DOHH2 (cell line): ENCODE measurements at regions not wholly inside any gene's neighbourhood (a gene's known extent, or its start where the extent isn't known, plus 50 kb on each side); places are given as distances from the start of the nearest gene placed in this dataset.

ENCODE experiments used
- EZH2phosphoT487 ChIP-seq: fragments of 200-600 bp; sonication (generic); IDR thresholded peaks from 2 replicates; pipeline ENCODE4 v1.6.1; 2017; ENCODE audit warnings: borderline replicate concordance, mild to moderate bottlenecking, antibody characterized with exemption, low read length, moderate library complexity, mixed read lengths
- TF ChIP-seq, protein P1 (sequence below): fragments of 200-600 bp; sonication (generic); IDR thresholded peaks from one replicate; pipeline ENCODE4 v1.5.1; 2014; ENCODE audit warnings: antibody characterized with exemption, mild to moderate bottlenecking, low read depth, low read length; ENCODE audit not compliant: poor library complexity, severe bottlenecking

DNA sequence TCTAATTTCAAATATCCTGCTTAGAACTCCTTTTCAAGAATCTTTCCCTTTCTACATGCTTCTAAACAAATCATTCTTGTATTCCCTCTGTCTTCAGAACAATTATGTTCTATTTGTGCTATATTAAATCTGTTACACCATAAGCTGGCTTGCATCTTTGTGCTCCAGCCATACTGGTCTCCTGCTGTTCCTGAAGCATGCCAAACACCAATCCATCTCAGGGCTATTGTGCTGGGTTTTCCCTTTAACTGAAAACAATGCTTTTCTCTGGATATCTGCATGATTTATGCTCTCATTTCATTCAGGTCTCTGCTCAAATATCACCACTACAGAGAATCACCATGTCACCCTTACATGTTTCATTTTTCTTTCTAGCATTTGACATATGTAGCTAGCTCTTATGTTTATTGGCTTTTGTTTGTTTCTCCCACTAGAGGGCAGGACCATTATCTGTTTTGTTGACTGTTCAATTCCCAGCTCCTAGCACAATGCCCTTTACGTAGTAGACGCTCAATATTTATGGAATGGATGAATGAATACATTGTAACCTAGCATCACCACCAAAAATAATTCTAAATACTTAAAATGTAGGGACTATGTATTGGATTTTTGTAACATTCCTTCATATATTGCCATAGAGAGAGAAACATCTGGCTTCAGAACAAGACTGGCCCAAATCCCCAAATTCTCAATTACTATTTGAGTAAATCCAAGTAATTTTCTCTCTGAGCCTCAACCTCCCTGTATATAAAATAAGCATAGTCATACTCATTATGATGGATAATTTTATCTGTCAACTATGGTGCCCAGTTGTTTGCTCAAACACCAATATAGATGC is 302.0 kb upstream of the SYT1 start:
- TF ChIP-seq EZH2phosphoT487 = no peak
- TF ChIP-seq, protein P1, sequence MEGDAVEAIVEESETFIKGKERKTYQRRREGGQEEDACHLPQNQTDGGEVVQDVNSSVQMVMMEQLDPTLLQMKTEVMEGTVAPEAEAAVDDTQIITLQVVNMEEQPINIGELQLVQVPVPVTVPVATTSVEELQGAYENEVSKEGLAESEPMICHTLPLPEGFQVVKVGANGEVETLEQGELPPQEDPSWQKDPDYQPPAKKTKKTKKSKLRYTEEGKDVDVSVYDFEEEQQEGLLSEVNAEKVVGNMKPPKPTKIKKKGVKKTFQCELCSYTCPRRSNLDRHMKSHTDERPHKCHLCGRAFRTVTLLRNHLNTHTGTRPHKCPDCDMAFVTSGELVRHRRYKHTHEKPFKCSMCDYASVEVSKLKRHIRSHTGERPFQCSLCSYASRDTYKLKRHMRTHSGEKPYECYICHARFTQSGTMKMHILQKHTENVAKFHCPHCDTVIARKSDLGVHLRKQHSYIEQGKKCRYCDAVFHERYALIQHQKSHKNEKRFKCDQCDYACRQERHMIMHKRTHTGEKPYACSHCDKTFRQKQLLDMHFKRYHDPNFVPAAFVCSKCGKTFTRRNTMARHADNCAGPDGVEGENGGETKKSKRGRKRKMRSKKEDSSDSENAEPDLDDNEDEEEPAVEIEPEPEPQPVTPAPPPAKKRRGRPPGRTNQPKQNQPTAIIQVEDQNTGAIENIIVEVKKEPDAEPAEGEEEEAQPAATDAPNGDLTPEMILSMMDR = peak; percentile 40
